ENCODE measurements at regions not wholly inside any gene's neighbourhood (a gene's known extent, or its start where the extent isn't known, plus 50 kb on each side); places are given as distances from the start of the nearest gene placed in this dataset.

- Histone ChIP-seq H3K79me2 (peaks cover 19% of the 10 kb centered on the region), H3K4me3 (ENCODE audit: low read depth, low read length) (no peak overlapping the region), H3K9ac (no peak overlapping the region), H2AFZ (no peak overlapping the region), H3K27ac (no peak overlapping the region), H3K4me1 (peaks cover 8% of the 10 kb centered on the region), H3K27me3 (ENCODE audit: control insufficient read depth, insufficient read depth, low read length) (no peaks in the 10 kb centered on the region), H3K9me3 (ENCODE audit: control insufficient read depth, low read length) (no peaks in the 10 kb centered on the region), H3K4me2 (ENCODE audit: low read length) (no peak overlapping the region), H3K36me3 (ENCODE audit: control insufficient read depth, insufficient read depth, low read length) (no peaks in the 10 kb centered on the region)
- no peak for TF ChIP-seq CTCF (IDR thresholded peaks at IDR 0.05)
These were observed 236.5 kb upstream of the GRIP1 start for GRCh38 chr12:66915306-66915904.

GRCh38 chr12:66916189-66916588 lies 237.3 kb upstream of the GRIP1 start:
- Histone ChIP-seq H3K27ac (no peak overlapping the region), H3K4me3 (ENCODE audit: low read depth, low read length) (no peak overlapping the region), H3K4me1 (peaks cover 8% of the 10 kb centered on the region), H2AFZ (no peak overlapping the region), H3K9me3 (ENCODE audit: control insufficient read depth, low read length) (no peaks in the 10 kb centered on the region), H3K9ac (no peak overlapping the region), H3K27me3 (ENCODE audit: control insufficient read depth, insufficient read depth, low read length) (no peaks in the 10 kb centered on the region), H3K4me2 (ENCODE audit: low read length) (no peak overlapping the region), H3K36me3 (ENCODE audit: control insufficient read depth, insufficient read depth, low read length) (no peaks in the 10 kb centered on the region), H3K79me2 (peaks cover 13% of the 10 kb centered on the region)
- no peak for TF ChIP-seq CTCF (IDR thresholded peaks at IDR 0.05)

- H3K4me2 ChIP-seq (ENCODE audit: low read length) = no peak overlapping the region
- no peaks in the 10 kb centered on the region for H3K36me3 ChIP-seq (ENCODE audit: control insufficient read depth, insufficient read depth, low read length)
- no peak for TF ChIP-seq CTCF (IDR thresholded peaks at IDR 0.05)
These were observed 240.6 kb upstream of the GRIP1 start for GRCh38 chr12:66919466-66919865.

GRCh38 chr12:66920205-66920604 lies 241.3 kb upstream of the GRIP1 start:
- no peak for TF ChIP-seq CTCF (IDR thresholded peaks at IDR 0.05)
- peaks cover 3% of the 10 kb centered on the region for H3K79me2 ChIP-seq
- peaks cover 8% of the 10 kb centered on the region for H3K4me1 ChIP-seq
- H2AFZ ChIP-seq = no peak overlapping the region
- H3K27ac ChIP-seq = no peak overlapping the region
- no peak overlapping the region for H3K4me3 ChIP-seq (ENCODE audit: low read depth, low read length)
- no peaks in the 10 kb centered on the region for H3K36me3 ChIP-seq (ENCODE audit: control insufficient read depth, insufficient read depth, low read length)
- H3K9ac ChIP-seq = no peak overlapping the region
- no peaks in the 10 kb centered on the region for H3K27me3 ChIP-seq (ENCODE audit: control insufficient read depth, insufficient read depth, low read length)
- no peak overlapping the region for H3K4me2 ChIP-seq (ENCODE audit: low read length)
- H3K9me3 ChIP-seq (ENCODE audit: control insufficient read depth, low read length) = no peaks in the 10 kb centered on the region

More at GRCh38 chr12:66919466-66919865, 240.6 kb upstream of the GRIP1 start:
- Histone ChIP-seq H3K9ac (no peak overlapping the region), H2AFZ (no peak overlapping the region), H3K4me1 (peaks cover 10% of the 10 kb centered on the region), H3K4me3 (ENCODE audit: low read depth, low read length) (no peak overlapping the region), H3K79me2 (peaks cover 3% of the 10 kb centered on the region), H3K9me3 (ENCODE audit: control insufficient read depth, low read length) (no peaks in the 10 kb centered on the region), H3K27ac (no peak overlapping the region), H3K27me3 (ENCODE audit: control insufficient read depth, insufficient read depth, low read length) (no peaks in the 10 kb centered on the region)

- Histone ChIP-seq H3K27ac (no peak overlapping the region), H3K4me3 (ENCODE audit: low read depth, low read length) (no peak overlapping the region), H3K79me2 (peaks cover 3% of the 10 kb centered on the region), H3K27me3 (ENCODE audit: control insufficient read depth, insufficient read depth, low read length) (no peaks in the 10 kb centered on the region), H2AFZ (no peak overlapping the region), H3K36me3 (ENCODE audit: control insufficient read depth, insufficient read depth, low read length) (no peaks in the 10 kb centered on the region), H3K9ac (no peak overlapping the region), H3K4me1 (peaks cover 3% of the 10 kb centered on the region), H3K4me2 (ENCODE audit: low read length) (no peak overlapping the region), H3K9me3 (ENCODE audit: control insufficient read depth, low read length) (no peaks in the 10 kb centered on the region)
- no peak for TF ChIP-seq CTCF (IDR thresholded peaks at IDR 0.05)
These were observed 242.3 kb upstream of the GRIP1 start for GRCh38 chr12:66921151-66921550.

Measured in parathyroid adenoma (tissue), 2 donors.